Activated B cell treated with CpG ODN at 0.5 μM for 24 hours (primary cell): ENCODE measurements at regions not wholly inside any gene's neighbourhood (a gene's known extent, or its start where the extent isn't known, plus 50 kb on each side); places are given as distances from the start of the nearest gene placed in this dataset.

Source experiments
- ATAC-seq: fragments of 200-7000 bp; cut with Tn5 transposase; one replicate; pipeline ENCODE4 v1.10.0; 2021; ENCODE audit warnings: low read depth, mild to moderate bottlenecking, moderate library complexity
- CTCF ChIA-PET: fragments of 350-600 bp; sonication (Branson Sonifier 250); formaldehyde crosslinking; loops from one replicate; lab custom pipeline; 2021; ENCODE audit warnings: antibody characterized with exemption; lab: Charles Lee
- POLR2A ChIA-PET: fragments of 350-600 bp; sonication (Branson Sonifier 250); formaldehyde crosslinking; loops from one replicate; lab custom pipeline; 2021; ENCODE audit warnings: antibody characterized with exemption; lab: Charles Lee
- DNase-seq: peaks from one replicate; pipeline ENCODE4 v3.0.0; 2022
- H3K27ac Mint-ChIP-seq: one replicate; pipeline ENCODE4 v1.8.0; 2020; ENCODE audit warnings: mixed read lengths
- H3K27me3 Mint-ChIP-seq: one replicate; pipeline ENCODE4 v1.8.0; 2021; ENCODE audit warnings: mixed read lengths
- H3K36me3 Mint-ChIP-seq: one replicate; pipeline ENCODE4 v1.8.0; 2021; ENCODE audit warnings: low read depth, mixed read lengths
- H3K4me1 Mint-ChIP-seq: one replicate; pipeline ENCODE4 v1.8.0; 2021; ENCODE audit warnings: mixed read lengths
- H3K4me3 Mint-ChIP-seq: one replicate; pipeline ENCODE4 v1.8.0; 2020; ENCODE audit warnings: mild to moderate bottlenecking, mixed read lengths
- H3K9me3 Mint-ChIP-seq: one replicate; pipeline ENCODE4 v1.8.0; 2020; ENCODE audit warnings: mixed read lengths
- intact Hi-C: fragments of 100-400 bp; cut with micrococcal nuclease; formaldehyde crosslinking; loops from one replicate; pipeline ENCODE4 v1.15.1; 2024
- TF ChIP-seq, protein P1 (sequence below): fragments of 200-600 bp; IDR thresholded peaks from one replicate; pipeline ENCODE4 v1.8.0; 2022; ENCODE audit warnings: antibody characterized with exemption, mild to moderate bottlenecking

DNA sequence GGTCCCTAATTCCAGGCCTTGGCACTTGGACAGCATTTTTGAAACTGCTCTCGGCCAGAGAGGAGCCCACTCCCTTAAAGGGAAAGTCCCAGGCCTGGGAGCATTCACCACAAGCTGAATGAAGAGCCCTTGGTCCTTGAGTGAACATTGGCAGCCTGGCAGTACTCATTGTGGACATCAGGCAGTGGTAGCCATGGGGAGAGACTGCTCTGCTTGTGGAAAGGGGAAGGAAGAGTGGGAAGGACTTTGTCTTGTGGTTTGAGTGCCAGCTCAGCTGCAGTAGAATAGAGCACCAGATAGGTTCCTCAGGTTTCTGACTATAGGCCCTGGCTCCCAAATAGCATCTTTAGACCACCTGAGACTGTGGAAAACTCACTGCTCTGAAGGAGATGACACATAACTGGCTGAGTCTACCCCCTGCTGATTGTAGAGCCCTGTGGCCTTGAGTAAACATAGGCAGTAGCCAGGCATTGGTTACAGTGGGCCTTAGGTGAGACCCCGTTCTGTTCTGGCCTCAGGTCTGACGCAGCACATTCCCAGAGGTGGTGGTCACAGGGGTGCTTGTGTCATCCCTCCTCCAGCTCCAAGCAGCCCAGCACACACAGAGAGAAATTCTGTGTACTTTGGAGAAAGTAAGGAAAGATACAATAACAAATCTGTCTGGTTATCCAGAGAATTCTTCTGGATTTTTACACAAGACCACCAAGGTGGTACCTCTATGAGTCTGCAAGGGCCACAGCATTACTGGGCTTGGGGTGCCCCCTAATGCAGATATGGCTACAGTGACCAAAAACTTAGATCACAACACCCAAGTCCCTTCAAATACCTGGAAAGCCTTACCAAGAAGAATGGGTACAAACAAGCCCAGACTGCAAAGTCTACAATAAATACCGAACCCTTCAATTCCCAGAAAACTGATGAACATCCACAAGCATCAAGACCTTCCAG, 153.8 kb downstream of the GNAI1 start:
- intact Hi-C loops = no loop called here
- no peaks in the 10 kb centered on the region for H3K9me3 Mint-ChIP-seq

DNA sequence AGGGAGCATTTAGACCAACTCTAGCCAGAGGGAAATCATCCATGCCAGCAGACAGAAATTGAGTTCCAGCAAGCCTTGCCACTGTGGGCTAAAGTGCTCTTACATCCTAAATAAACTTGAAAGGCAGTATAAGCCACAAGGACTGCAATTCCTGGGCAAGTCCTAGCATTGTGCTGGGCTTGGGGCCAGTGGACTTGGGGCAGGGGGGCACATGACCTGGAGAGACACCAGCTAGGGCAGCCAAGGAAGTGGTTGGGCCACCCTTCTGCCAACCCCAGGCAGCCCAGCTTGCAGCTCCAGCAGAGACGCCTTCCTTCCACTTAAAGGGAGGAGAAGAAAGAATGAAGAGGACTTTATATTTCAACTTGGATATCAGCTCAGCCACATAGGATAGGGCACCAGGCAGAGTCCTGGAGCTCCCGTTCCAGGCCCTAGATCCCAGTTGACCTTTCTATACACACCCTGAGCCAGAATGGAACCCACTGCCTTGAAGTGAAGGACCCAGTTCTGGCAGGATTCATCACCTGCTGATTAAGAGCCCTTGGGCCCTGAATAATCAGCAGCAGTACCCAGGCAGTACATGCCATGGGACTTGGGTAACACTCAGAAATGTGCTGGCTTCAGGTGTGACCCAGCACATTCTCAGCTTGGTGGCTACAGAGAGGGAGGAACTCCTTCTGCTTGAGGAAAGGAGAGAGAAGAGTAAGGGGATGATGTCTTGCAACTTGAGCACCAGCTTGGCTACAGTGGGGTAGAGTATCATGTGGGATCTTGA, 153.0 kb downstream of the GNAI1 start:
- ATAC-seq (no peak), DNase-seq (no peak)
- ChIA-PET POLR2A (no interaction called here), CTCF (no interaction called here)
- Mint-ChIP-seq H3K4me1 (no peaks in the 10 kb centered on the region), H3K9me3 (no peaks in the 10 kb centered on the region), H3K27me3 (no peaks in the 10 kb centered on the region), H3K4me3 (no peak overlapping the region), H3K36me3 (no peaks in the 10 kb centered on the region), H3K27ac (no peak overlapping the region)
- TF ChIP-seq, protein P1, sequence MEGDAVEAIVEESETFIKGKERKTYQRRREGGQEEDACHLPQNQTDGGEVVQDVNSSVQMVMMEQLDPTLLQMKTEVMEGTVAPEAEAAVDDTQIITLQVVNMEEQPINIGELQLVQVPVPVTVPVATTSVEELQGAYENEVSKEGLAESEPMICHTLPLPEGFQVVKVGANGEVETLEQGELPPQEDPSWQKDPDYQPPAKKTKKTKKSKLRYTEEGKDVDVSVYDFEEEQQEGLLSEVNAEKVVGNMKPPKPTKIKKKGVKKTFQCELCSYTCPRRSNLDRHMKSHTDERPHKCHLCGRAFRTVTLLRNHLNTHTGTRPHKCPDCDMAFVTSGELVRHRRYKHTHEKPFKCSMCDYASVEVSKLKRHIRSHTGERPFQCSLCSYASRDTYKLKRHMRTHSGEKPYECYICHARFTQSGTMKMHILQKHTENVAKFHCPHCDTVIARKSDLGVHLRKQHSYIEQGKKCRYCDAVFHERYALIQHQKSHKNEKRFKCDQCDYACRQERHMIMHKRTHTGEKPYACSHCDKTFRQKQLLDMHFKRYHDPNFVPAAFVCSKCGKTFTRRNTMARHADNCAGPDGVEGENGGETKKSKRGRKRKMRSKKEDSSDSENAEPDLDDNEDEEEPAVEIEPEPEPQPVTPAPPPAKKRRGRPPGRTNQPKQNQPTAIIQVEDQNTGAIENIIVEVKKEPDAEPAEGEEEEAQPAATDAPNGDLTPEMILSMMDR = no peak
- intact Hi-C loops = no loop called here

More for the DNA sequence above, 153.8 kb downstream of the GNAI1 start:
- Mint-ChIP-seq H3K4me3 (no peak overlapping the region), H3K27me3 (no peaks in the 10 kb centered on the region), H3K27ac (no peak overlapping the region), H3K4me1 (no peaks in the 10 kb centered on the region), H3K36me3 (no peaks in the 10 kb centered on the region)
- ATAC-seq = no peak
- TF ChIP-seq, protein P1 = no peak
- POLR2A ChIA-PET = no interaction called here
- no peak for DNase-seq
- CTCF ChIA-PET = no interaction called here

DNA sequence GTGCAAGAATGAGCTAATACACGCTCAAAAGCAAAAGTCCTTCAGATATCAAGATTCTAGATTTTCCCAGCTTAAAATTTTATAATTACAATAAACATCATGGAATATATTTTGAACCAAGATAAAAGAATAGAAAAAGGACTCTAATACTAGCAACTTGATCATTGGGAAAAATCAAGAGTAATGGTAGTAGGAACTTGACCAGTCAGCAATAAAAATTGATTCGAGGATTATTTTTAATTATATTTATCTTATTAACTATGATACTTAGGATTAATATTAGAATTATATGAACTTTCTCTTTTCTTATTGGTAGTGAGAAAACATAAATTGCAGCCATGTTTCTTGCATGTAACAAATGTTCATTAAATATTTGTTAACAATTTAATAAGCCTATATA, 152.0 kb downstream of the GNAI1 start:
- CTCF ChIA-PET = no interaction called here
- H3K9me3 Mint-ChIP-seq = no peaks in the 10 kb centered on the region
- no peaks in the 10 kb centered on the region for H3K27me3 Mint-ChIP-seq
- intact Hi-C loops = no loop called here
- ATAC-seq (no peak), DNase-seq (no peak)
- TF ChIP-seq, protein P1 = no peak
- H3K4me3 Mint-ChIP-seq = no peak overlapping the region
- no peak overlapping the region for H3K27ac Mint-ChIP-seq
- H3K4me1 Mint-ChIP-seq = no peaks in the 10 kb centered on the region
- no peaks in the 10 kb centered on the region for H3K36me3 Mint-ChIP-seq
- POLR2A ChIA-PET = no interaction called here

DNA sequence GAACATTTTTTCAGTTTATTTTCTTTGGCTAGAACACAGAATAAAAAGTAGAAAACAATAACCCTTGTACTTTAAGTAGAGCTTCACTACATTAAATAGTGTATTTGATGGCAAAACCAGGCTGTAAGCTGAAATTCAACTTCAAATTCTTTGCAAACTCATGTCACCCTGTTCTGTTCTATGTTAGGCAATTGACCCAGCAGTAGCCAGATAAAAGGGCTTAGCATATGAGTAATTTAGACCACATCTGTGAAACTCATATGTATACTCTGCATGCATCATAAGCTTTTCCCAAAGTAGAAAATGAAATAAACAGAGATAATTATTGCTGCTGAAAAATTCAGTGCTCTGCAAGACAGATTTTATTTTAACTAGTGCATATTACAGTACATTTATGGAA, 150.2 kb downstream of the GNAI1 start:
- Mint-ChIP-seq H3K36me3 (no peaks in the 10 kb centered on the region), H3K9me3 (no peaks in the 10 kb centered on the region), H3K4me1 (no peaks in the 10 kb centered on the region), H3K27ac (no peak overlapping the region), H3K4me3 (no peak overlapping the region), H3K27me3 (no peaks in the 10 kb centered on the region)
- intact Hi-C loops = no loop called here
- POLR2A ChIA-PET = no interaction called here
- CTCF ChIA-PET = no interaction called here
- DNase-seq (no peak), ATAC-seq (no peak)
- TF ChIP-seq, protein P1 = no peak

DNA sequence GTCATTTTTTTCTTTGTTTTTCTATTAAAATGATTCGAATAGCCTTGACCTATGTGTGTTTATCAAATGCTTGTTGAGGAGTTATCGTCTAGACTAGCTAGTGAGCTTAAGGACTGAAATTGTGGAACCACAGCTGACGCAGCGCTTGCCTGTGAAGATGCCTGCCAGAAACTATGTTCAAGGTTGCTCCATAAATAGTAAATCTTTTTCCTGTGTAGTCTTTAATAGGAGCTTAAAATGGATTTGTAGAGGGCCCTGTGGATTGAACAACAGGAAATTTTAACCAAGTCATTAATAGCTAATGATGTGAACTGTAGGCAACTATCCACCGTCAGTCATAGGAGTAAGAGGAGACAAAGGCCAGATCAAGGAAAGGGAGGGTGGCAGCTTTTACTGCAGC, 145.1 kb downstream of the GNAI1 start:
- Mint-ChIP-seq H3K9me3 (no peaks in the 10 kb centered on the region), H3K36me3 (no peaks in the 10 kb centered on the region), H3K27ac (no peak overlapping the region), H3K4me1 (no peaks in the 10 kb centered on the region), H3K27me3 (no peaks in the 10 kb centered on the region), H3K4me3 (no peak overlapping the region)
- ChIA-PET POLR2A (no interaction called here), CTCF (no interaction called here)
- TF ChIP-seq, protein P1 = no peak
- ATAC-seq (no peak), DNase-seq (no peak)
- intact Hi-C loops = no loop called here
